Neural progenitor cell (in vitro differentiated cells): ENCODE measurements at regions not wholly inside any gene's neighbourhood (a gene's known extent, or its start where the extent isn't known, plus 50 kb on each side); places are given as distances from the start of the nearest gene placed in this dataset.
"Not testable (repeated sequence)": the region's sequence is repeated elsewhere in the genome, so short reads cannot be mapped to it uniquely, and the experiment has no call there.

ENCODE experiments used
- EZH2 ChIP-seq: fragments of 200-600 bp; sonication (generic); IDR thresholded peaks from 2 replicates; pipeline ENCODE4 v1.6.1; 2017; ENCODE audit warnings: antibody characterized with exemption, mild to moderate bottlenecking, moderate library complexity
- EZH2phosphoT487 ChIP-seq: fragments of 200-600 bp; sonication (generic); IDR thresholded peaks from 2 replicates; pipeline ENCODE4 v1.6.1; 2017; ENCODE audit warnings: antibody characterized with exemption
- TF ChIP-seq, protein P1 (sequence below): fragments of 200-600 bp; sonication (generic); IDR thresholded peaks from 2 replicates; pipeline ENCODE4 v1.5.1; 2017; ENCODE audit warnings: antibody characterized with exemption, mild to moderate bottlenecking

DNA sequence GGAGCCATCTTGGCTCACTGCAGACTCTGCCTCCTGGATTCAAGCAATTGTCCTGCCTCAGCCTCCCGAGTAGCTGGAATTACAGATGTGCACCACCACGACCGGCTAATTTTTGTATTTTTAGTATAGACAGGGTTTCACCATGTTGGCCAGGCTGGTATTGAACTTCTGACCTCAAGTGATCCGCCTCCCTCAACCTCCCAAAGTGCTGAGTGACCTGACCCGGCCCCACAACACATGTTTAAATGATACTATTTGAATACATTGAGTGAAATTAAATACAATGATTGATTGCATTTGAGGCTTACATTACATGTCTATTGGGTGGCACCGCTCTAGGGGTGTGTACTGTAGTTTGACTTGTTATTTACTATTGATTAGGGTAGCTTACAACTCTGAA, 56.8 kb upstream of the SRSF6 start:
- not testable (repeated sequence) for TF ChIP-seq EZH2, EZH2phosphoT487
- TF ChIP-seq, protein P1, sequence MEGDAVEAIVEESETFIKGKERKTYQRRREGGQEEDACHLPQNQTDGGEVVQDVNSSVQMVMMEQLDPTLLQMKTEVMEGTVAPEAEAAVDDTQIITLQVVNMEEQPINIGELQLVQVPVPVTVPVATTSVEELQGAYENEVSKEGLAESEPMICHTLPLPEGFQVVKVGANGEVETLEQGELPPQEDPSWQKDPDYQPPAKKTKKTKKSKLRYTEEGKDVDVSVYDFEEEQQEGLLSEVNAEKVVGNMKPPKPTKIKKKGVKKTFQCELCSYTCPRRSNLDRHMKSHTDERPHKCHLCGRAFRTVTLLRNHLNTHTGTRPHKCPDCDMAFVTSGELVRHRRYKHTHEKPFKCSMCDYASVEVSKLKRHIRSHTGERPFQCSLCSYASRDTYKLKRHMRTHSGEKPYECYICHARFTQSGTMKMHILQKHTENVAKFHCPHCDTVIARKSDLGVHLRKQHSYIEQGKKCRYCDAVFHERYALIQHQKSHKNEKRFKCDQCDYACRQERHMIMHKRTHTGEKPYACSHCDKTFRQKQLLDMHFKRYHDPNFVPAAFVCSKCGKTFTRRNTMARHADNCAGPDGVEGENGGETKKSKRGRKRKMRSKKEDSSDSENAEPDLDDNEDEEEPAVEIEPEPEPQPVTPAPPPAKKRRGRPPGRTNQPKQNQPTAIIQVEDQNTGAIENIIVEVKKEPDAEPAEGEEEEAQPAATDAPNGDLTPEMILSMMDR: not testable (repeated sequence)
